DND-41 (cell line): ENCODE measurements at regions not wholly inside any gene's neighbourhood (a gene's known extent, or its start where the extent isn't known, plus 50 kb on each side); places are given as distances from the start of the nearest gene placed in this dataset.

Experiments
- ATAC-seq: fragments of 200-7000 bp; cut with Tn5 transposase; 3 replicates; pipeline ENCODE4 v1.9.1; 2021; ENCODE audit warnings: low read depth; ENCODE audit not compliant: insufficient read depth
- DNase-seq: peaks from one replicate; pipeline ENCODE4 v3.0.0-alpha.2; 2020
- H2AFZ ChIP-seq: 2 replicates; pipeline ENCODE4 v1.6.0; 2012; ENCODE audit warnings: low read depth, low read length
- H3K27ac ChIP-seq: 2 replicates; pipeline ENCODE4 v1.5.1; 2012; ENCODE audit warnings: low read length, inconsistent platforms
- H3K27me3 ChIP-seq: fragments of 200-600 bp; sonication (generic); 2 replicates; pipeline ENCODE4 v1.6.0; 2012; ENCODE audit warnings: low read length, mild to moderate bottlenecking, inconsistent platforms; ENCODE audit not compliant: insufficient read depth, poor library complexity
- H3K36me3 ChIP-seq: 2 replicates; pipeline ENCODE4 v1.5.1; 2012; ENCODE audit warnings: low read length, inconsistent platforms; ENCODE audit not compliant: insufficient read depth
- H3K4me1 ChIP-seq: 2 replicates; pipeline ENCODE4 v1.5.1; 2012; ENCODE audit warnings: mild to moderate bottlenecking, low read length; ENCODE audit not compliant: insufficient read depth
- H3K4me2 ChIP-seq: 2 replicates; pipeline ENCODE4 v1.6.0; 2012; ENCODE audit warnings: mild to moderate bottlenecking, moderate library complexity, low read length, inconsistent platforms; ENCODE audit not compliant: insufficient read depth
- H3K4me3 ChIP-seq, 2 experiments: fragments of 200-600 bp in 1 of 2; shearing (Covaris generic) in 1 of 2; 2 replicates each; pipeline ENCODE4 v1.5.1; 2012 to 2016; ENCODE audit warnings: inconsistent platforms in 2 of 2, low read length in 2 of 2, mild to moderate bottlenecking in 2 of 2, low read depth in 1 of 2, moderate library complexity in 1 of 2
- H3K79me2 ChIP-seq: 2 replicates; pipeline ENCODE4 v1.6.0; 2012; ENCODE audit warnings: low read length, inconsistent platforms; ENCODE audit not compliant: insufficient read depth
- H3K9ac ChIP-seq: 2 replicates; pipeline ENCODE4 v1.6.0; 2012; ENCODE audit warnings: low read depth, mild to moderate bottlenecking, inconsistent platforms, low read length, moderate library complexity
- H3K9me3 ChIP-seq: 2 replicates; pipeline ENCODE4 v1.5.1; 2012; ENCODE audit warnings: low read length, moderate library complexity, mild to moderate bottlenecking, inconsistent platforms; ENCODE audit not compliant: insufficient read depth, severe bottlenecking
- H4K20me1 ChIP-seq: 2 replicates; pipeline ENCODE4 v1.6.0; 2012; ENCODE audit warnings: low read length; ENCODE audit not compliant: insufficient read depth
- CTCF ChIP-seq: IDR thresholded peaks from 2 replicates; pipeline ENCODE4 v1.5.1; 2012; ENCODE audit warnings: borderline replicate concordance, low read length, moderate library complexity, mild to moderate bottlenecking; ENCODE audit not compliant: poor library complexity, severe bottlenecking; ENCODE audit errors: extremely low read depth
- EZH2 ChIP-seq: IDR thresholded peaks from 3 replicates; pipeline ENCODE4 v1.6.1; 2012; ENCODE audit warnings: borderline replicate concordance, low read depth, mild to moderate bottlenecking, moderate library complexity, low read length, inconsistent platforms; ENCODE audit not compliant: severe bottlenecking

GRCh38 chr7:49636400-49636799 is 137.0 kb upstream of the VWC2 start:
- Histone ChIP-seq H3K4me2 (no peak overlapping the region), H3K27ac (no peak overlapping the region), H4K20me1 (no peaks in the 10 kb centered on the region), H3K4me1 (no peaks in the 10 kb centered on the region), H3K79me2 (no peaks in the 10 kb centered on the region), H3K9me3 (no peaks in the 10 kb centered on the region), H3K9ac (no peak overlapping the region), H3K36me3 (no peaks in the 10 kb centered on the region), H3K4me3 (no peak overlapping the region), H2AFZ (no peak overlapping the region), H3K27me3 (no peaks in the 10 kb centered on the region)
- TF ChIP-seq EZH2: no peak
- TF ChIP-seq CTCF: no peak
- no peak for ATAC-seq
- DNase-seq: no peak

GRCh38 chr7:49638166-49638565 is 135.3 kb upstream of the VWC2 start:
- H4K20me1 ChIP-seq: no peaks in the 10 kb centered on the region
- H3K36me3 ChIP-seq: no peaks in the 10 kb centered on the region
- H3K4me1 ChIP-seq: no peaks in the 10 kb centered on the region
- H2AFZ ChIP-seq: no peak overlapping the region
- no peak overlapping the region for H3K9ac ChIP-seq
- DNase-seq (no peak), ATAC-seq (no peak)
- no peaks in the 10 kb centered on the region for H3K9me3 ChIP-seq
- peak; percentile 33 for TF ChIP-seq CTCF
- TF ChIP-seq EZH2: no peak
- H3K27ac ChIP-seq: no peak overlapping the region
- H3K4me3 ChIP-seq: no peak overlapping the region
- H3K27me3 ChIP-seq: no peaks in the 10 kb centered on the region
- H3K4me2 ChIP-seq: no peak overlapping the region
- H3K79me2 ChIP-seq: no peaks in the 10 kb centered on the region

DNA sequence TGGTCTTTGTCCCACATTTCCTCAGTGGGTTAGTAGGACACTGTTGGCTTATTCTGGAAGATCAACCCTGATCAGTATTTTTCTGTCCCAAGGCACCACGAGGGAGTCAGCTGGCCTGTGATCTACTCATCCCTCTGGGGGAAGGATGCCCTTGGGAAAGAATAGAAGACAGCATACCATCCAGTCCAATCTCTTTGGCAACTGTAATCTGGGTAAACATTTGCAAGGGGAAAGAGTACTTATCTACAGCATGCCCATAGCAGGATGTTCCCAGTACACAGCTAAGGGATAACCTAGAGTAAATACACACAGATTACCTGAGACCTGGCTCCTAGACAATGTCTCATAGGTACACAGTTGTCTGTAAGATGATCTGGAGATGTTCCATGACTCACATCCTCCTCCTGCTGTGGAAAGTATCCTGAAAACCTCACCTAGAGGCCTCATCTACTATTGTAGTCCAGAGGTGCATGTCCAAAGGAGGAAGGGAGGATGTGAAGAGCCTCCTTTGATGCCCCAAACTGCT is 134.3 kb upstream of the VWC2 start:
- Histone ChIP-seq H3K9ac (no peak overlapping the region), H3K4me2 (no peak overlapping the region), H3K27me3 (no peaks in the 10 kb centered on the region), H3K27ac (no peak overlapping the region), H3K4me3 (no peak overlapping the region), H3K79me2 (no peaks in the 10 kb centered on the region), H3K4me1 (no peaks in the 10 kb centered on the region), H2AFZ (no peak overlapping the region), H4K20me1 (no peaks in the 10 kb centered on the region), H3K9me3 (no peaks in the 10 kb centered on the region), H3K36me3 (no peaks in the 10 kb centered on the region)
- no peak for ATAC-seq
- TF ChIP-seq CTCF (no peak), EZH2 (no peak)
- DNase-seq: no peak

DNA sequence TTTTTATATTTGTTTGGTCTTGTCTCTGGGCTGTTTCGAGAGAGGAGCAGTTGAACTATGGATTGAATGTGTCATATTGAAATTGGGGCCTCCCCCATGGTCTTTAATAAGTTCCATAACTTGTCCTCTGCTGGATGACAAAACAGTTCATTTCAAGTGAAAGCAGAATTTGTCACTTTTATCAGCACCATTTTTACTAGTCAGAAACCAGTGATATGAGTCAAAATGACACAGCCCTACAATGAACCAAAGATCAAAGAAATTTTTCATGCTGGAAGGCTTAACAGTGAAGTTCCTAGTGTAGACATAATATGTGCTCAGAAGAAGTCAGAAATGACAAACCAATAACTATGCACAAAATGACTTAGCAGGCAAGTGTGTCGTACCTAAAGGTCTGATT is 133.6 kb upstream of the VWC2 start:
- Histone ChIP-seq H2AFZ (no peak overlapping the region), H3K27me3 (no peaks in the 10 kb centered on the region), H3K4me2 (no peak overlapping the region), H3K4me1 (no peaks in the 10 kb centered on the region), H3K9me3 (no peaks in the 10 kb centered on the region), H3K4me3 (no peak overlapping the region), H3K9ac (no peak overlapping the region), H3K27ac (no peak overlapping the region), H3K36me3 (no peaks in the 10 kb centered on the region), H4K20me1 (no peaks in the 10 kb centered on the region), H3K79me2 (no peaks in the 10 kb centered on the region)
- ATAC-seq (no peak), DNase-seq (no peak)
- TF ChIP-seq EZH2 (no peak), CTCF (no peak)
